ENCODE measurements at regions not wholly inside any gene's neighbourhood (a gene's known extent, or its start where the extent isn't known, plus 50 kb on each side); places are given as distances from the start of the nearest gene placed in this dataset.

- H2BK15ac ChIP-seq (ENCODE audit: low read depth, low read length) = no peak overlapping the region
- in situ Hi-C loops (cut with MboI; ENCODE audit: low sequenced_read_pairs) (no loop called here), dilution Hi-C loops (cut with HindIII; ENCODE audit: low sequenced_read_pairs, unreplicated experiment) (no loop called here), intact Hi-C loops (cut with micrococcal nuclease) (no loop called here)
- H3K4ac ChIP-seq (ENCODE audit: low read depth, low read length) = no peak overlapping the region
- no peak overlapping the region for H2AFZ ChIP-seq (replicated peaks; ENCODE audit: low read length, poor library complexity)
- H3K9me3 ChIP-seq (ENCODE audit: control insufficient read depth, insufficient read depth, low read length) = no peaks in the 10 kb centered on the region
- H3K14ac ChIP-seq (replicated peaks; ENCODE audit: low read depth, low read length) = no peak overlapping the region
- no peaks in the 10 kb centered on the region for H3K4me1 ChIP-seq (ENCODE audit: control insufficient read depth, insufficient read depth, low read length)
- H3K9ac ChIP-seq (ENCODE audit: low read depth, low read length) = no peak overlapping the region
- no peaks in the 10 kb centered on the region for H3K9me1 ChIP-seq (ENCODE audit: insufficient read depth, low read length)
- no peak overlapping the region for H2AK5ac ChIP-seq (ENCODE audit: low read depth, low read length)
- H3K18ac ChIP-seq (ENCODE audit: low read depth, low read length) = no peak overlapping the region
- no peak overlapping the region for H3K23ac ChIP-seq (ENCODE audit: low read depth, low read length)
- no peak overlapping the region for H4K8ac ChIP-seq (ENCODE audit: low read depth in 2 of 2, low read length in 2 of 2)
- no peak overlapping the region for H2BK5ac ChIP-seq (ENCODE audit: low read depth, low read length, poor library complexity, severe bottlenecking)
- DNase-seq (no peak), ATAC-seq (ENCODE audit: low read depth) (no peak)
- no peak overlapping the region for H3K56ac ChIP-seq (ENCODE audit: extremely low read depth, insufficient read depth, low read length)
- H3K4me3 ChIP-seq (ENCODE audit: insufficient read depth, low read depth, low read length) = no peak overlapping the region
- TF ChIP-seq USF2 (IDR thresholded peaks at IDR 0.05; ENCODE audit: low read depth, low read length) (no peak), BHLHE40 (IDR thresholded peaks at IDR 0.05; ENCODE audit: low read depth, low read length) (no peak), RCOR1 (IDR thresholded peaks at IDR 0.05; ENCODE audit: insufficient replicate concordance, low read length) (no peak), CHD1 (IDR thresholded peaks at IDR 0.05; ENCODE audit: low read depth, low read length) (no peak), FOS (IDR thresholded peaks at IDR 0.05; ENCODE audit: low read depth, low read length) (no peak), NFE2L2 (IDR thresholded peaks at IDR 0.05; ENCODE audit: low read depth, low read length) (no peak), CEBPB (IDR thresholded peaks at IDR 0.05; ENCODE audit: low read depth, low read length) (no peak), CTCF (conservative IDR thresholded peaks at IDR 0.05; ENCODE audit: low read depth, low read length) (no peak), MAFK (IDR thresholded peaks at IDR 0.05; ENCODE audit: low read depth, low read length) (no peak), RAD21 (IDR thresholded peaks at IDR 0.05; ENCODE audit: low read length) (no peak), MAZ (IDR thresholded peaks at IDR 0.05; ENCODE audit: borderline replicate concordance, low read depth, low read length) (no peak), POLR2A (IDR thresholded peaks at IDR 0.05; ENCODE audit: low read depth, low read length) (no peak), SMC3 (IDR thresholded peaks at IDR 0.05; ENCODE audit: low read depth, low read length) (no peak), MXI1 (IDR thresholded peaks at IDR 0.05; ENCODE audit: borderline replicate concordance, low read depth, low read length) (no peak), ELK1 (IDR thresholded peaks at IDR 0.05; ENCODE audit: borderline replicate concordance, low read depth, low read length) (no peak)
- ChIA-PET POLR2A (ENCODE audit: unreplicated experiment) (no interaction called here), CTCF (no interaction called here)
- no CpG with 5 or more reads among the region's 2 CpGs for WGBS, 2 experiments (ENCODE audit: extremely low coverage in 2 of 2, insufficient read length in 1 of 2)
- H3K27me3 ChIP-seq (ENCODE audit: control insufficient read depth, insufficient read depth, low read length) = no peaks in the 10 kb centered on the region
- no peak overlapping the region for H4K91ac ChIP-seq (ENCODE audit: insufficient read depth, low read depth, low read length)
- no peak overlapping the region for H4K5ac ChIP-seq (ENCODE audit: low read depth, low read length)
- no peaks in the 10 kb centered on the region for H4K20me1 ChIP-seq (ENCODE audit: insufficient read depth, low read length)
- H3K27ac ChIP-seq (ENCODE audit: insufficient read depth, low read length) = no peak overlapping the region
- H2BK120ac ChIP-seq (ENCODE audit: low read depth, low read length) = no peak overlapping the region
- BruUV-seq (replicated peaks) = no TSS peak
- no peak overlapping the region for H2BK20ac ChIP-seq (ENCODE audit: low read depth, low read length)
- H3K36me3 ChIP-seq (ENCODE audit: control insufficient read depth, insufficient read depth, low read length) = no peaks in the 10 kb centered on the region
- no peak overlapping the region for H2AK9ac ChIP-seq (replicated peaks; ENCODE audit: low read depth, low read length, poor library complexity)
- H3K79me1 ChIP-seq (ENCODE audit: low read depth in 1 of 2, low read length in 2 of 2) = no peaks in the 10 kb centered on the region
- no peak overlapping the region for H3K4me2 ChIP-seq (ENCODE audit: low read depth, low read length)
Observed at GRCh38 chr1:65625528-65625927, 167.2 kb upstream of the PDE4B start.
